NB4 (cell line): ENCODE measurements at regions not wholly inside any gene's neighbourhood (a gene's known extent, or its start where the extent isn't known, plus 50 kb on each side); places are given as distances from the start of the nearest gene placed in this dataset.
"Not testable (repeated sequence)": the region's sequence is repeated elsewhere in the genome, so short reads cannot be mapped to it uniquely, and the experiment has no call there.

Experiments used
- MAX ChIP-seq: IDR thresholded peaks from 2 replicates; pipeline ENCODE4 v1.6.1; 2011; ENCODE audit warnings: low read depth, low read length
- MYC ChIP-seq: IDR thresholded peaks from 2 replicates; pipeline ENCODE4 v1.6.1; 2011; ENCODE audit warnings: low read depth, low read length
- POLR2A ChIP-seq: IDR thresholded peaks from 2 replicates; pipeline ENCODE4 v1.6.1; 2011; ENCODE audit warnings: mild to moderate bottlenecking; ENCODE audit not compliant: insufficient read length; ENCODE audit errors: extremely low read depth
- TF ChIP-seq, protein P1 (sequence below): IDR thresholded peaks from one replicate; pipeline ENCODE4 v1.5.1; 2012; ENCODE audit warnings: low read depth, low read length

- TF ChIP-seq, protein P1, sequence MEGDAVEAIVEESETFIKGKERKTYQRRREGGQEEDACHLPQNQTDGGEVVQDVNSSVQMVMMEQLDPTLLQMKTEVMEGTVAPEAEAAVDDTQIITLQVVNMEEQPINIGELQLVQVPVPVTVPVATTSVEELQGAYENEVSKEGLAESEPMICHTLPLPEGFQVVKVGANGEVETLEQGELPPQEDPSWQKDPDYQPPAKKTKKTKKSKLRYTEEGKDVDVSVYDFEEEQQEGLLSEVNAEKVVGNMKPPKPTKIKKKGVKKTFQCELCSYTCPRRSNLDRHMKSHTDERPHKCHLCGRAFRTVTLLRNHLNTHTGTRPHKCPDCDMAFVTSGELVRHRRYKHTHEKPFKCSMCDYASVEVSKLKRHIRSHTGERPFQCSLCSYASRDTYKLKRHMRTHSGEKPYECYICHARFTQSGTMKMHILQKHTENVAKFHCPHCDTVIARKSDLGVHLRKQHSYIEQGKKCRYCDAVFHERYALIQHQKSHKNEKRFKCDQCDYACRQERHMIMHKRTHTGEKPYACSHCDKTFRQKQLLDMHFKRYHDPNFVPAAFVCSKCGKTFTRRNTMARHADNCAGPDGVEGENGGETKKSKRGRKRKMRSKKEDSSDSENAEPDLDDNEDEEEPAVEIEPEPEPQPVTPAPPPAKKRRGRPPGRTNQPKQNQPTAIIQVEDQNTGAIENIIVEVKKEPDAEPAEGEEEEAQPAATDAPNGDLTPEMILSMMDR = not testable (repeated sequence)
- TF ChIP-seq MAX, MYC, POLR2A: not testable (repeated sequence)
Observed at GRCh38 chr12:80003744-80004143, 68.8 kb upstream of the PPP1R12A start.
